Neuronal stem cell (in vitro differentiated cells): ENCODE measurements at regions not wholly inside any gene's neighbourhood (a gene's known extent, or its start where the extent isn't known, plus 50 kb on each side); places are given as distances from the start of the nearest gene placed in this dataset.
A peak's percentile ranks its signal among the peaks of the same experiment; 100 is the strongest.

Source experiments
- DNase-seq: peaks from one replicate; pipeline ENCODE4 v3.0.0-alpha.2; 2013; ENCODE audit warnings: low spot score
- H2AFZ ChIP-seq: one replicate; pipeline ENCODE4 v1.6.1; 2013; ENCODE audit warnings: mild to moderate bottlenecking, low read length, inconsistent platforms
- H2AK5ac ChIP-seq: 2 replicates; pipeline ENCODE4 v1.6.1; 2013; ENCODE audit warnings: low read depth, mild to moderate bottlenecking, inconsistent platforms, low read length, moderate library complexity, mixed read lengths
- H2BK120ac ChIP-seq: 2 replicates; pipeline ENCODE4 v1.6.1; 2013; ENCODE audit warnings: low read depth, mild to moderate bottlenecking, inconsistent platforms, low read length, moderate library complexity, mixed read lengths
- H2BK12ac ChIP-seq: one replicate; pipeline ENCODE4 v1.6.1; 2013; ENCODE audit warnings: low read length, inconsistent platforms
- H2BK15ac ChIP-seq: 2 replicates; pipeline ENCODE4 v1.6.1; 2013; ENCODE audit warnings: mild to moderate bottlenecking, low read length, inconsistent platforms, mixed read lengths
- H2BK5ac ChIP-seq: one replicate; pipeline ENCODE4 v1.6.1; 2013; ENCODE audit warnings: inconsistent platforms, mild to moderate bottlenecking, low read length, moderate library complexity
- H3K14ac ChIP-seq: one replicate; pipeline ENCODE4 v1.6.1; 2013; ENCODE audit warnings: low read length, inconsistent platforms
- H3K18ac ChIP-seq: 2 replicates; pipeline ENCODE4 v1.6.1; 2013; ENCODE audit warnings: low read length, inconsistent platforms
- H3K23ac ChIP-seq: 2 replicates; pipeline ENCODE4 v1.6.1; 2013; ENCODE audit warnings: low read depth, mild to moderate bottlenecking, mixed read lengths, low read length, inconsistent platforms; ENCODE audit not compliant: poor library complexity
- H3K27ac ChIP-seq: replicated peaks from 3 replicates; pipeline ENCODE4 v1.5.1; 2013; ENCODE audit warnings: low read length, inconsistent platforms
- H3K27me3 ChIP-seq, 3 experiments: 2 replicates each; pipeline ENCODE4 v1.6.1; 2013; ENCODE audit warnings: low read length in 3 of 3, mild to moderate bottlenecking in 2 of 3, inconsistent platforms in 1 of 3, low read depth in 1 of 3, mixed read lengths in 1 of 3, moderate library complexity in 1 of 3; ENCODE audit not compliant: control insufficient read depth in 3 of 3, insufficient read depth in 3 of 3
- H3K36me3 ChIP-seq, 2 donors: replicated peaks in 1 of 2; 2 replicates each; pipeline ENCODE4 v1.6.1; 2013; ENCODE audit warnings: low read length in 2 of 2; ENCODE audit not compliant: control insufficient read depth in 2 of 2, insufficient read depth in 2 of 2
- H3K4ac ChIP-seq: 2 replicates; pipeline ENCODE4 v1.6.1; 2013; ENCODE audit warnings: inconsistent platforms, mild to moderate bottlenecking, low read length, moderate library complexity
- H3K4me1 ChIP-seq, 2 donors: 1 replicate in 1 of 2; 2 replicates in 1 of 2; pipeline ENCODE4 v1.6.1; 2013; ENCODE audit warnings: low read length in 2 of 2, low read depth in 1 of 2; ENCODE audit not compliant: control insufficient read depth in 2 of 2, insufficient read depth in 1 of 2
- H3K4me2 ChIP-seq: one replicate; pipeline ENCODE4 v1.6.1; 2013; ENCODE audit warnings: mild to moderate bottlenecking, low read length, inconsistent platforms; ENCODE audit not compliant: insufficient read depth, poor library complexity, severe bottlenecking
- H3K4me3 ChIP-seq, 2 donors: 2 replicates each; pipeline ENCODE4 v1.5.1; 2013; ENCODE audit warnings: low read length in 2 of 2, mild to moderate bottlenecking in 2 of 2, inconsistent platforms in 1 of 2, moderate library complexity in 1 of 2
- H3K79me1 ChIP-seq: one replicate; pipeline ENCODE4 v1.6.1; 2013; ENCODE audit warnings: low read depth, mild to moderate bottlenecking, inconsistent platforms, low read length, moderate library complexity
- H3K9ac ChIP-seq: one replicate; pipeline ENCODE4 v1.6.1; 2013; ENCODE audit warnings: mild to moderate bottlenecking, low read depth, low read length, inconsistent platforms; ENCODE audit not compliant: poor library complexity
- H3K9me3 ChIP-seq, 2 donors: replicated peaks in 1 of 2; 2 replicates each; pipeline versions ENCODE3 to v1.6.1; 2013; ENCODE audit warnings: low read length in 2 of 2, mild to moderate bottlenecking in 2 of 2, inconsistent platforms in 1 of 2, low read depth in 1 of 2, mixed read lengths in 1 of 2, moderate library complexity in 1 of 2; ENCODE audit not compliant: control insufficient read depth in 2 of 2, insufficient read depth in 1 of 2
- H4K8ac ChIP-seq: one replicate; pipeline ENCODE4 v1.6.1; 2013; ENCODE audit warnings: low read depth, mild to moderate bottlenecking, inconsistent platforms, low read length, moderate library complexity
- H4K91ac ChIP-seq: one replicate; pipeline ENCODE4 v1.6.1; 2013; ENCODE audit warnings: low read length, low read depth, mild to moderate bottlenecking, inconsistent platforms; ENCODE audit not compliant: poor library complexity
- WGBS, 2 donors: extraction: QIAGEN DNeasy Blood & Tissue Kit; methylation state at CpG; one replicate each; pipeline ENCODE4 v1.1.7; 2013; ENCODE audit warnings: missing lambda C conversion rate in 2 of 2, mixed read lengths in 1 of 2; ENCODE audit not compliant: insufficient read length in 2 of 2, insufficient replicate concordance in 1 of 2; ENCODE audit errors: extremely low coverage in 2 of 2; 5-methylcytosine and 5-hydroxymethylcytosine counted together

- Histone ChIP-seq H3K79me1 (no peaks in the 10 kb centered on the region), H4K8ac (no peak overlapping the region), H2AFZ (no peak overlapping the region), H2BK12ac (no peak overlapping the region), H3K9ac (no peak overlapping the region), H2BK120ac (no peak overlapping the region), H3K4me1 (no peaks in the 10 kb centered on the region), H3K27me3 (peaks cover 0 to 6% (median 0%) of the 10 kb centered on the region in 3 experiments), H3K18ac (no peak overlapping the region), H3K27ac (no peak overlapping the region), H3K14ac (no peak overlapping the region), H3K23ac (no peak overlapping the region), H3K4me2 (no peak overlapping the region), H3K4me3 (no peak overlapping the region), H3K4ac (no peak overlapping the region), H4K91ac (no peak overlapping the region), H3K36me3 (no peaks in the 10 kb centered on the region), H2BK5ac (no peak overlapping the region), H2AK5ac (no peak overlapping the region), H2BK15ac (no peak overlapping the region), H3K9me3 (no peaks in the 10 kb centered on the region)
- no peak for DNase-seq
- WGBS, 2 donors = no CpG with 5 or more reads among the region's 6 CpGs
These were observed 75.7 kb upstream of the RALY start for GRCh38 chr20:33917831-33918525.

- Histone ChIP-seq H3K36me3 (no peaks in the 10 kb centered on the region), H2AFZ (no peak overlapping the region), H3K4ac (no peak overlapping the region), H3K23ac (no peak overlapping the region), H3K4me2 (no peak overlapping the region), H3K14ac (no peak overlapping the region), H4K91ac (no peak overlapping the region), H2BK5ac (no peak overlapping the region), H2BK120ac (no peak overlapping the region), H3K9me3 (no peaks in the 10 kb centered on the region), H3K18ac (no peak overlapping the region), H3K27ac (no peak overlapping the region), H4K8ac (no peak overlapping the region), H2BK15ac (no peak overlapping the region), H2AK5ac (no peak overlapping the region), H3K4me3 (no peak overlapping the region), H3K9ac (no peak overlapping the region), H3K4me1 (no peaks in the 10 kb centered on the region), H3K27me3 (peaks cover 0 to 9% (median 0%) of the 10 kb centered on the region in 3 experiments), H3K79me1 (no peaks in the 10 kb centered on the region), H2BK12ac (no peak overlapping the region)
- DNase-seq = no peak
- WGBS, 2 donors = no CpG with 5 or more reads among the region's 5 CpGs
These were observed 75.0 kb upstream of the RALY start for GRCh38 chr20:33918662-33919061.

GRCh38 chr20:33919653-33920052 lies 74.1 kb upstream of the RALY start:
- Histone ChIP-seq H2AFZ (no peak overlapping the region), H3K4ac (no peak overlapping the region), H3K4me3 (no peak overlapping the region), H3K36me3 (no peaks in the 10 kb centered on the region), H3K27me3 (peaks cover 0 to 9% (median 0%) of the 10 kb centered on the region in 3 experiments), H3K14ac (no peak overlapping the region), H3K4me1 (no peaks in the 10 kb centered on the region), H2BK15ac (no peak overlapping the region), H3K23ac (no peak overlapping the region), H3K18ac (no peak overlapping the region), H3K9me3 (no peaks in the 10 kb centered on the region), H2AK5ac (no peak overlapping the region), H3K79me1 (no peaks in the 10 kb centered on the region), H4K8ac (no peak overlapping the region), H2BK120ac (no peak overlapping the region), H3K4me2 (no peak overlapping the region), H3K9ac (no peak overlapping the region), H3K27ac (no peak overlapping the region), H4K91ac (no peak overlapping the region), H2BK5ac (no peak overlapping the region), H2BK12ac (no peak overlapping the region)
- DNase-seq = no peak
- WGBS, 2 donors = no CpG with 5 or more reads among the region's 5 CpGs

- Histone ChIP-seq H3K79me1 (no peaks in the 10 kb centered on the region), H3K4me2 (no peak overlapping the region), H2BK5ac (no peak overlapping the region), H2BK15ac (no peak overlapping the region), H3K27me3 (peaks cover 0 to 9% (median 0%) of the 10 kb centered on the region in 3 experiments), H3K4ac (peak overlapping the region; percentile 67), H3K4me1 (no peaks in the 10 kb centered on the region), H2BK120ac (no peak overlapping the region), H4K8ac (no peak overlapping the region), H3K36me3 (no peaks in the 10 kb centered on the region), H2AK5ac (no peak overlapping the region), H3K9me3 (no peaks in the 10 kb centered on the region), H3K4me3 (no peak overlapping the region), H3K18ac (no peak overlapping the region), H3K23ac (no peak overlapping the region), H3K27ac (no peak overlapping the region), H3K9ac (no peak overlapping the region), H3K14ac (no peak overlapping the region), H2BK12ac (no peak overlapping the region), H4K91ac (no peak overlapping the region), H2AFZ (no peak overlapping the region)
- no CpG with 5 or more reads among the region's 3 CpGs for WGBS, 2 donors
- DNase-seq = no peak
These were observed 71.5 kb upstream of the RALY start for GRCh38 chr20:33922224-33922623.
